GM21381 (cell line): ENCODE measurements at regions not wholly inside any gene's neighbourhood (a gene's known extent, or its start where the extent isn't known, plus 50 kb on each side); places are given as distances from the start of the nearest gene placed in this dataset.
"Not testable (repeated sequence)": the region's sequence is repeated elsewhere in the genome, so short reads cannot be mapped to it uniquely, and the experiment has no call there.

Source experiments
- ATAC-seq: cut with Tn5 transposase; IDR thresholded peaks from one replicate; pipeline ENCODE4 v1.9.1; 2021; ENCODE audit warnings: mild to moderate bottlenecking, moderate library complexity; ENCODE audit not compliant: unreplicated experiment

- no peak for ATAC-seq
These were observed 881.4 kb upstream of the B3GALT2 start for GRCh38 chr1:194067772-194068171.

- ATAC-seq, result no peak
These were observed 876.5 kb upstream of the B3GALT2 start for GRCh38 chr1:194062962-194063361.

- ATAC-seq, result no peak
These were observed 876.1 kb upstream of the B3GALT2 start for GRCh38 chr1:194062526-194062925.

GRCh38 chr1:194060481-194060880 is 874.1 kb upstream of the B3GALT2 start:
- ATAC-seq, result no peak

GRCh38 chr1:194058268-194058667 is 871.9 kb upstream of the B3GALT2 start:
- ATAC-seq, result not testable (repeated sequence)

GRCh38 chr1:194056169-194056568 is 869.8 kb upstream of the B3GALT2 start:
- ATAC-seq, result no peak

GRCh38 chr1:194055536-194055935 is 869.1 kb upstream of the B3GALT2 start:
- ATAC-seq, result no peak

- ATAC-seq, result peak; percentile 69
These were observed 866.3 kb upstream of the B3GALT2 start for GRCh38 chr1:194052514-194053338.

GRCh38 chr1:194047921-194048320 is 861.5 kb upstream of the B3GALT2 start:
- ATAC-seq, result no peak

- ATAC-seq, result no peak
These were observed 860.8 kb upstream of the B3GALT2 start for GRCh38 chr1:194047206-194047605.

- ATAC-seq, result no peak
These were observed 859.0 kb upstream of the B3GALT2 start for GRCh38 chr1:194045416-194045815.

GRCh38 chr1:194044892-194045291 is 858.5 kb upstream of the B3GALT2 start:
- ATAC-seq, result no peak

- ATAC-seq, result no peak
These were observed 857.8 kb upstream of the B3GALT2 start for GRCh38 chr1:194043984-194044755.

- ATAC-seq, result no peak
These were observed 856.3 kb upstream of the B3GALT2 start for GRCh38 chr1:194042736-194043135.

GRCh38 chr1:194040496-194040895 is 854.1 kb upstream of the B3GALT2 start:
- no peak for ATAC-seq

GRCh38 chr1:194039578-194039977 is 853.2 kb upstream of the B3GALT2 start:
- no peak for ATAC-seq

- ATAC-seq, result no peak
These were observed 847.2 kb upstream of the B3GALT2 start for GRCh38 chr1:194033646-194034045.

- ATAC-seq, result no peak
These were observed 841.6 kb upstream of the B3GALT2 start for GRCh38 chr1:194028002-194028401.

- no peak for ATAC-seq
These were observed 840.0 kb upstream of the B3GALT2 start for GRCh38 chr1:194026422-194026821.

- ATAC-seq, result no peak
These were observed 838.2 kb upstream of the B3GALT2 start for GRCh38 chr1:194024659-194025058.

- no peak for ATAC-seq
These were observed 827.6 kb upstream of the B3GALT2 start for GRCh38 chr1:194014014-194014413.

- no peak for ATAC-seq
These were observed 827.1 kb upstream of the B3GALT2 start for GRCh38 chr1:194013561-194013960.
